ENCODE measurements at regions not wholly inside any gene's neighbourhood (a gene's known extent, or its start where the extent isn't known, plus 50 kb on each side); places are given as distances from the start of the nearest gene placed in this dataset.

GRCh38 chr4:175280153-175280552 lies 362.0 kb downstream of the ADAM29 start (continued):
- no peak for TF ChIP-seq ZNF462 (CRISPR knock-in tag; IDR thresholded peaks at IDR 0.05)
- TF ChIP-seq JUNB (IDR thresholded peaks at IDR 0.05; ENCODE audit: unreplicated experiment): no peak
- no peak for TF ChIP-seq ZNF331 (CRISPR knock-in tag; IDR thresholded peaks at IDR 0.05; ENCODE audit: low read depth)
- no peak for TF ChIP-seq ETS1 (IDR thresholded peaks at IDR 0.05)
- no peak for TF ChIP-seq CREB1 (CRISPR knock-in tag; IDR thresholded peaks at IDR 0.05; ENCODE audit: low read depth)
- TF ChIP-seq REST (IDR thresholded peaks at IDR 0.05; ENCODE audit: unreplicated experiment): no peak

Measured in GM23338 (cell line).